Right ventricle myocardium inferior (tissue), 1 donor: ENCODE measurements at regions not wholly inside any gene's neighbourhood (a gene's known extent, or its start where the extent isn't known, plus 50 kb on each side); places are given as distances from the start of the nearest gene placed in this dataset.

ENCODE experiments used
- ATAC-seq: fragments of 200-7000 bp; cut with Tn5 transposase; one replicate; pipeline ENCODE4 v1.9.1; 2020; ENCODE audit warnings: mild to moderate bottlenecking, moderate library complexity
- DNase-seq: peaks from one replicate; pipeline ENCODE4 v3.0.0; 2021; ENCODE audit errors: missing footprints
- intact Hi-C: fragments of 100-400 bp; cut with DNase I; formaldehyde crosslinking; loops from one replicate; pipeline ENCODE4 v1.11.0; 2022
- donor health status: DM: no; HTN: yes; CAD: no; lungs with severe emphysema.

GRCh38 chr2:147577323-147577997 lies 267.4 kb upstream of the ACVR2A start:
- intact Hi-C loops = no loop called here
- ATAC-seq (no peak), DNase-seq (no peak)

DNA sequence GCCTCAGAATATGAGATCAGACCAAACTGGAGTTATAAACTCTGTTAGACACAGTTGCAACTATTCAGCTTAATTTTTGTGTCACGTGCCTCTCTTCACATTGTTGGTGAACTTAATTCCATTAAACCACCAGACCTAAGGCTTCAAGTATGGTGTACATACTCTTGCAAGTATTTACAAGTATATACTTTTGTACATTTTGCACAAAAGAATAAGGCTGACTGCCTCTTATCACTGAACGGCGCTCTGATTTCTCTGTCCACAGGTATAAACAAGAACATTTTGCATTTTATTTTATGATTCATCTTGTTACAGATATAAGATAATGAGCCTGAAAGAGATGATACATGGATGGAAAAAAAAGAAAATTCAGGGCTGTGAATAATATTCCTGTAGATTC lies 269.7 kb upstream of the ACVR2A start:
- DNase-seq = no peak
- ATAC-seq = no peak
- intact Hi-C loops = no loop called here

DNA sequence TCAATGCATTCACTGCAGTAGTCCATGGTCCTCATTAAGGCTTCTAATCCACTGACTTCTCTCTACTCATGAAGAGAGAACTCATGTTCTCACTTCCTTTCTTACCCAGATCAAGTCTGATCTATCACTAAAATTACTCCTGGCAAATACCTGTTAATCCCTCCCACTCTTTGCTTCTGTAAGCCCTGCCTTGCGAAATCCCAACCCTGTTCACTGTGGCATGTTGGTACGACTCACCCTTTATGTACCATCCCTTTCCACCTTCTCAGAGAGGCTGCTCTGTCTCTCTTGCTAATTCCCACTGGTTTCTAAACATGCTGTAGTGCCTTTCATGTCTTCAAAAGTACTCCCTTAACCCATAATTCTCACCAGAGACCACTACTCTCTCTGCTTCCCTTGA lies 272.2 kb upstream of the ACVR2A start:
- no peak for ATAC-seq
- intact Hi-C loops = no loop called here

GRCh38 chr2:147569426-147569825 lies 275.4 kb upstream of the ACVR2A start:
- ATAC-seq (no peak), DNase-seq (no peak)
- intact Hi-C loops = no loop called here

More for the DNA sequence above, 272.2 kb upstream of the ACVR2A start:
- DNase-seq = no peak

GRCh38 chr2:147568109-147568508 lies 276.7 kb upstream of the ACVR2A start:
- ATAC-seq = no peak
- no peak for DNase-seq
- intact Hi-C loops = no loop called here

DNA sequence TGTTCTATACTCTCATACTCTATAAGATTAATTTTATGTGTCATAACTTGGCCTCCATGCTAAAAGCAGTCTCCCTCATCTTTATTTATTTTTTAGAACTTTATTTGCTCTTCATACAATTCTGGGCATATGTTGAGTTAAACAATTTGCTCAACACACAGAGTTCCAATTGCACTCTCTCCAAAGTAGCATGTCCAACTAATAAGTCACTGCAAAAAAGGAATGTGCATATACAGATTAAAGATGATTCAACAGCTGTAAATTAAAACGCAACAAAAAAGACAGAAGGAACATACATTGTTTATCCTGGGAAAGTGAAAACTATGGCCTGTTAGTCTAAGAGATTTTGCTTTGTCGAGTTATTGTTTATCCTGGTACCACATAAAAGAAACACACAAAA lies 277.7 kb upstream of the ACVR2A start:
- intact Hi-C loops = no loop called here
- no peak for DNase-seq
- ATAC-seq = no peak

DNA sequence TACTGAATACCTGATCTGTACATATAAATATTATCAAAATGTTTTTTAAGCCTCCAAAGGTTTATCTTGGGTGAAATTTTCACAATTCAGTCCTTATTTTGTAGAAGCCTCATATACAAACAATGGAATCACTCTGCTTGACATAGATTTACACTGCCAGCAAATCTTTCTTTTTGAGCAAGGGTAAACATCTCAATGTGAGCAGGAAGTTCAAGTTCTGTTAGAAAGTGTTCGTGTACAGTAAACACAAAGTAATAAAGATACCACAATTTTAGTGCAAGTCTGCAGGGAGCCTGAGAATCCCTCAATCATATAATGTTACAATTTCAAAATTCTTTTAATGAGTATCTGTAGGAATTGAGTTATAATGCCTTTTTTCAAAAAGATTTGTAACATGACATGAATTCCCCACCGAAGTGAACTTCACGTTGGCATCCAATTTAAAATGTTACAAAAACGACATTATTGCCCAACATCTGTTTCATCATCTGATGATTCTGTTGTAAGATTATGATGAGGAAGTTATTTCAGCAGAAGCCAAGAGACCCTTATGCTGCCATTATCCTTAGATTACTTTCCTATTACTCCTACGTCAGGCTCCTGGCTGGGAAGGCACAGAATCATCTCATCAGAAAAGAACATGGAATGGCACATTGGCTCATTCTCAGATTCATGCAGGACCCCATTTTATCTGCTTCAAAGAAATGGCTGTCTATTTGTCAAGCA lies 283.9 kb upstream of the ACVR2A start:
- no peak for DNase-seq
- intact Hi-C loops = no loop called here
- ATAC-seq = no peak

- ATAC-seq (no peak), DNase-seq (no peak)
- intact Hi-C loops = loop anchor here (5.0 kb wide), 1 partner anchor 283 kb away; no protein-coding TSS in a partner anchor
Measured at GRCh38 chr2:147559070-147559725, 285.6 kb upstream of the ACVR2A start.

GRCh38 chr2:147558620-147559019 lies 286.2 kb upstream of the ACVR2A start:
- DNase-seq = no peak
- ATAC-seq = no peak
- intact Hi-C loops = loop anchor here (5.0 kb wide), 1 partner anchor 284 kb away; no protein-coding TSS in a partner anchor

- intact Hi-C loops = loop anchor here (5.0 kb wide), 1 partner anchor 288 kb away; no protein-coding TSS in a partner anchor
- peak; percentile 72 for DNase-seq
- ATAC-seq = peak; percentile 77
Measured at GRCh38 chr2:147554521-147555107, 290.2 kb upstream of the ACVR2A start.

DNA sequence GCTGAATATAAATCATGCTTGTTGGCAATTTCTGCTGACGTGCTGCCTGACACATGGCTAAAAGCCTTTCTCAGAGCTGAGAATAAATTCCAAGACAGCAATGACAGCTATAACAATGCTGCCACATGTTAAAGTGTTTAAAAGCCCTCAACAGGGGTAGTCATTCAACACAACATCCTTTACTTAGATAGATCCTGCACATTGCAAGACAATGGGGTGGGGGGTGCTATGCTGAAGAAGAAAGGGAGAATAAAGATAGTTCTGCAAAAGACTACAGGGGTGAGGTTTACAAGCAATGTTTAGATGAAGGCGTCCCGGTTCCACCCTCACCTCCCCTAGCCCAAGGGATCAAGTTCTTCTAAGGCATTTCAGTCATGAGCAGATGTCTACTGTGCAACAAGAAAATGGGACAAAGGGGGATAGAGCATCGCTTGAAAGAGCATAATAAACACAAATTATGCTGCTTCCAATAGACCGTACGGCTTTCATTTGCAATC lies 291.0 kb upstream of the ACVR2A start:
- DNase-seq (no peak), ATAC-seq (peak; percentile 37)
- intact Hi-C loops = no loop called here

- ATAC-seq = no peak
- intact Hi-C loops = no loop called here
- DNase-seq = no peak
Measured at GRCh38 chr2:147550995-147551731, 293.7 kb upstream of the ACVR2A start.

- intact Hi-C loops = no loop called here
- ATAC-seq (no peak), DNase-seq (no peak)
Measured at GRCh38 chr2:147549054-147549453, 295.8 kb upstream of the ACVR2A start.

DNA sequence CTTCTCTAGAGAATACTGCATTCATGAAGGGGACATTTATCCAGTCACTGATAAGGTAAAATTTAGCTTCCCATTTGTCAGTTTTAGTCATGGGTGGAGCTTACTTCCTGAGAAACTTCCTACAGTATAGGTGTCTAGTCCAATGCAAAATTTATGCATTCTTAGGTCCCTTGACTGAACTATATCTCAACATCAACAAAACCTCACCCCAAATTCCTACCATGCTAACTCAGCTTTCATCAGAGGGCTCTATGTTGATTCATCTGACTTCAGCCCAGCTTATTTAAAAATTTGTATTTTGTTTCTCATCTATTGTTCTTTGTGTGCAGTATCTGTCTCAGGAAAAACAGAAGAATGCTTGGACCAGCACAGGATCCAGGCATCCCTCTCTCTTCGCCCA lies 296.4 kb upstream of the ACVR2A start:
- DNase-seq (no peak), ATAC-seq (no peak)
- intact Hi-C loops = no loop called here

DNA sequence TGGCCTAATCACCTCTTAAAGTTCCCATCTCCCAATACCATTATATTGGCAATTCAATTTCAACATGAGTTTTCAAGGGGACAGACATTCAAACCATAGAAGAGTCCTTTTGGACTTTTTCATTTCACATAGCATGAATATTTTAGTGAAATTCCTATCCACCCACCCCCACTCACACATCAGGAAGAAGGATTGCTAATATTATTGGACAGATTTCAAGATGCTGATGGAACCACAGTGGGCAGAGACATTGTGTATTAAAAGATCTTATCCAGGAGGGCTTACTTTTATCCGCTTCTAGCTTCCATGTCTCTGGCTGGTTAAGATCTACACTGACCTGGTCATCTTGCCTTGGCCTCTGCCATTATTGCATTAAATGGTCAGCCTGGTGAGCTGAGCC lies 297.4 kb upstream of the ACVR2A start:
- no peak for ATAC-seq
- intact Hi-C loops = no loop called here
- DNase-seq = no peak

- intact Hi-C loops = no loop called here
- no peak for DNase-seq
- no peak for ATAC-seq
Measured at GRCh38 chr2:147546109-147546508, 298.7 kb upstream of the ACVR2A start.

- no peak for ATAC-seq
- DNase-seq = no peak
- intact Hi-C loops = no loop called here
Measured at GRCh38 chr2:147543056-147543455, 301.8 kb upstream of the ACVR2A start.

- ATAC-seq = no peak
Measured at GRCh38 chr2:147542351-147542750, 302.5 kb upstream of the ACVR2A start.

DNA sequence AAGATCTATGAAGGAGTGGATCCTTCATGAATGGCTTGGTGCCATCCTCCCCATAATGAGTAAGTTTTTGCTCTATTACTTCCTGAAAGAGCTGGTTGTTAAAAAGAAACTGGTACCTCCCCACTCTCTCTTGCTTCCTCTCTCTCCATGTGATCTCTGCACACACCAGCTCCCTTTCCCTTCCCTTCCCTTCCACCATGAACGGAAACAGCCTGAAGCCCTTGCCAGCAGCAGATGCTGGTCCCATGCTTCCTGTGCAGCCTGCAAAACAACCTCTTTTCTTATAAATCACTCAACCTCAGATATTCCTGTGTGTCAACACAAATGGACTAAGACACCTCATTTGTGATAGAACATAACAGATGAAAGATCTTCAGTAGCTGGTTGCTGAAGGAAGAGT lies 303.5 kb upstream of the ACVR2A start:
- ATAC-seq (no peak), DNase-seq (no peak)
- intact Hi-C loops = no loop called here

More at GRCh38 chr2:147542351-147542750, 302.5 kb upstream of the ACVR2A start:
- intact Hi-C loops = no loop called here
- no peak for DNase-seq
